ENCODE measurements at regions not wholly inside any gene's neighbourhood (a gene's known extent, or its start where the extent isn't known, plus 50 kb on each side); places are given as distances from the start of the nearest gene placed in this dataset.
A peak's percentile ranks its signal among the peaks of the same experiment; 100 is the strongest.

GRCh38 chr17:77733576-77734296 lies 224.8 kb upstream of the TNRC6C start:
- Histone ChIP-seq H3K9me3 (no peaks in the 10 kb centered on the region), H3K27me3 (no peaks in the 10 kb centered on the region), H3K4me3 (peak overlapping the region in 2 of 3 donors; percentile 32 to 57), H3K27ac (peak overlapping the region; percentile 77 to 91), H3K4me1 (peaks cover 28% of the 10 kb centered on the region in 2 donors), H3K36me3 (no peaks in the 10 kb centered on the region)
- intact Hi-C loops (cut with DNase I; ENCODE audit: low total_unique reads): no loop called here
- no peak for TF ChIP-seq POLR2AphosphoS5 (IDR thresholded peaks at IDR 0.05)
- no peak for TF ChIP-seq CTCF (IDR thresholded peaks at IDR 0.05)
- no peak for TF ChIP-seq POLR2A (IDR thresholded peaks at IDR 0.05)
- DNase-seq (ENCODE audit: low spot score in 2 of 2): no peak

GRCh38 chr17:77734371-77735080 lies 224.0 kb upstream of the TNRC6C start:
- peak overlapping the region in 2 of 3 donors; percentile 32 to 57 for H3K4me3 ChIP-seq
- intact Hi-C loops (cut with DNase I; ENCODE audit: low total_unique reads): no loop called here

GRCh38 chr17:77735081-77735565 lies 223.4 kb upstream of the TNRC6C start:
- H3K4me1 ChIP-seq: peaks cover 28 to 30% of the 10 kb centered on the region in 2 donors

More at GRCh38 chr17:77734371-77735080, 224.0 kb upstream of the TNRC6C start:
- Histone ChIP-seq H3K9me3 (no peaks in the 10 kb centered on the region), H3K36me3 (no peaks in the 10 kb centered on the region), H3K4me1 (peaks cover 28 to 30% of the 10 kb centered on the region in 2 donors), H3K27ac (peak overlapping the region; percentile 77 to 91), H3K27me3 (no peaks in the 10 kb centered on the region)
- TF ChIP-seq POLR2AphosphoS5 (IDR thresholded peaks at IDR 0.05): no peak
- TF ChIP-seq CTCF (IDR thresholded peaks at IDR 0.05): no peak
- no peak for TF ChIP-seq POLR2A (IDR thresholded peaks at IDR 0.05)
- DNase-seq (ENCODE audit: low spot score in 2 of 2): peak; percentile 83 to 89

GRCh38 chr17:77735566-77736198 lies 222.8 kb upstream of the TNRC6C start:
- Histone ChIP-seq H3K4me1 (peaks cover 28 to 30% of the 10 kb centered on the region in 2 donors), H3K4me3 (peak overlapping the region in 2 of 3 donors; percentile 15 to 57), H3K36me3 (no peaks in the 10 kb centered on the region), H3K27me3 (no peaks in the 10 kb centered on the region), H3K9me3 (no peaks in the 10 kb centered on the region), H3K27ac (peak overlapping the region; percentile 77 to 91)
- TF ChIP-seq POLR2AphosphoS5 (IDR thresholded peaks at IDR 0.05): no peak
- peak in 1 of 2 donors; percentile 55 for DNase-seq (ENCODE audit: low spot score in 2 of 2)
- intact Hi-C loops (cut with DNase I; ENCODE audit: low total_unique reads): no loop called here

More at GRCh38 chr17:77735081-77735565, 223.4 kb upstream of the TNRC6C start:
- H3K36me3 ChIP-seq: no peaks in the 10 kb centered on the region
- no peak for DNase-seq (ENCODE audit: low spot score in 2 of 2)
- intact Hi-C loops (cut with DNase I; ENCODE audit: low total_unique reads): no loop called here
- no peaks in the 10 kb centered on the region for H3K9me3 ChIP-seq
- no peak for TF ChIP-seq CTCF (IDR thresholded peaks at IDR 0.05)
- TF ChIP-seq POLR2AphosphoS5 (IDR thresholded peaks at IDR 0.05): no peak
- no peak for TF ChIP-seq POLR2A (IDR thresholded peaks at IDR 0.05)
- no peaks in the 10 kb centered on the region for H3K27me3 ChIP-seq
- H3K27ac ChIP-seq: peak overlapping the region; percentile 77 to 91
- H3K4me3 ChIP-seq: peak overlapping the region in 2 of 3 donors; percentile 32 to 57

- H3K27ac ChIP-seq: peak overlapping the region; percentile 14 to 91
Observed at GRCh38 chr17:77736199-77736585, 222.3 kb upstream of the TNRC6C start.

More at GRCh38 chr17:77736199-77736585, 222.3 kb upstream of the TNRC6C start:
- Histone ChIP-seq H3K36me3 (no peaks in the 10 kb centered on the region), H3K27me3 (no peaks in the 10 kb centered on the region), H3K4me1 (peaks cover 28 to 30% of the 10 kb centered on the region in 2 donors), H3K4me3 (peak overlapping the region in 2 of 3 donors; percentile 15 to 57), H3K9me3 (no peaks in the 10 kb centered on the region)
- DNase-seq (ENCODE audit: low spot score in 2 of 2): peak in 1 of 2 donors; percentile 24
- TF ChIP-seq POLR2A (IDR thresholded peaks at IDR 0.05) (no peak), POLR2AphosphoS5 (IDR thresholded peaks at IDR 0.05) (no peak), CTCF (IDR thresholded peaks at IDR 0.05) (no peak)
- intact Hi-C loops (cut with DNase I; ENCODE audit: low total_unique reads): no loop called here

All from breast epithelium (tissue), 4 donors.